Osteoblast (primary cell): ENCODE measurements at regions not wholly inside any gene's neighbourhood (a gene's known extent, or its start where the extent isn't known, plus 50 kb on each side); places are given as distances from the start of the nearest gene placed in this dataset.

Experiments used
- DNase-seq: peaks from one replicate; pipeline ENCODE4 v3.0.0; 2011; ENCODE audit warnings: low spot score, mixed read lengths; ENCODE audit not compliant: insufficient read length; ENCODE audit errors: missing footprints
- H2AFZ ChIP-seq: 2 replicates; pipeline ENCODE4 v1.6.0; 2011; ENCODE audit warnings: mild to moderate bottlenecking, low read length
- H3K27ac ChIP-seq: 2 replicates; pipeline ENCODE4 v1.5.1; 2011; ENCODE audit warnings: mild to moderate bottlenecking, low read depth, low read length, moderate library complexity
- H3K27me3 ChIP-seq: 2 replicates; pipeline ENCODE4 v1.6.0; 2012; ENCODE audit warnings: mild to moderate bottlenecking, control low read depth, inconsistent platforms, low read length, moderate library complexity; ENCODE audit not compliant: insufficient read depth
- H3K36me3 ChIP-seq: 2 replicates; pipeline ENCODE4 v1.5.1; 2011; ENCODE audit warnings: mild to moderate bottlenecking, low read length, control low read depth, moderate library complexity; ENCODE audit not compliant: insufficient read depth
- H3K4me1 ChIP-seq: 2 replicates; pipeline ENCODE4 v1.5.1; 2011; ENCODE audit warnings: mild to moderate bottlenecking, low read length, control low read depth, moderate library complexity; ENCODE audit not compliant: insufficient read depth
- H3K4me2 ChIP-seq: 2 replicates; pipeline ENCODE4 v1.6.0; 2011; ENCODE audit warnings: mild to moderate bottlenecking, low read length; ENCODE audit not compliant: insufficient read depth
- H3K4me3 ChIP-seq: fragments of 200-600 bp; sonication (generic); 3 replicates; pipeline ENCODE4 v1.5.1; 2012; ENCODE audit warnings: mild to moderate bottlenecking, low read length, inconsistent platforms; ENCODE audit not compliant: insufficient read depth
- H3K79me2 ChIP-seq: 2 replicates; pipeline ENCODE4 v1.6.0; 2012; ENCODE audit warnings: mild to moderate bottlenecking, low read length, control low read depth, inconsistent platforms; ENCODE audit not compliant: insufficient read depth
- H3K9me3 ChIP-seq: 2 replicates; pipeline ENCODE4 v1.5.1; 2011; ENCODE audit warnings: low read depth, low read length, control low read depth
- H4K20me1 ChIP-seq: 2 replicates; pipeline ENCODE4 v1.6.0; 2012; ENCODE audit warnings: mild to moderate bottlenecking, low read length, control low read depth; ENCODE audit not compliant: insufficient read depth
- TF ChIP-seq, protein P1 (sequence below): IDR thresholded peaks from 2 replicates; pipeline ENCODE4 v1.5.1; 2011; ENCODE audit warnings: mild to moderate bottlenecking, low read depth, low read length, moderate library complexity; ENCODE audit errors: extremely low read depth

DNA sequence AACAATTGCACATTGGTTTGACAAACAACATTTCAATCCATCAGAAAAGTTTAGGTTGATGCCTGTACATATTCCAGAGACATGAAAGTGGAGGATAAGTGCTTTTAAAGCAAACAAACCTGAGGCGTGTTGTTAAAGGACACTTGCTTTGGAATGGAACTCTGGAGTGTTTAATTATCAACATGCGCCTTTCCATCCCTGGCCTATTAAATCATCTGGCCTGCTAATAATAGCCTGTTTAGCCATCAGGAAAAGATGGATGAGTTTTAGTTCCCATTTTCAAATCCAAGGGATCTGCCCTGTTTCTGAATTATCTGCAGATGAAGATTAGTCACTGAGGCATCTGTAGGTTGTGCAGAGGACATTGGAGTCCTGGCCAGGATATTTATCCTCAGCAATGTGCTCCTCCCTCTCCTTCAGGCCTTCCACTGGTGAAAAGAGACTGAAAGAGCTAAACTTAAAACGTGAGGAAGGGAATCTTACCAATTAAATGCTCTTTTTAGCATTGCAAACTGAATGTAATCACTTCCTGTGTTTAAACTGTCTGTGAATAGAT is 388.9 kb downstream of the PPARGC1A start:
- H3K4me1 ChIP-seq, result no peaks in the 10 kb centered on the region
- TF ChIP-seq, protein P1, sequence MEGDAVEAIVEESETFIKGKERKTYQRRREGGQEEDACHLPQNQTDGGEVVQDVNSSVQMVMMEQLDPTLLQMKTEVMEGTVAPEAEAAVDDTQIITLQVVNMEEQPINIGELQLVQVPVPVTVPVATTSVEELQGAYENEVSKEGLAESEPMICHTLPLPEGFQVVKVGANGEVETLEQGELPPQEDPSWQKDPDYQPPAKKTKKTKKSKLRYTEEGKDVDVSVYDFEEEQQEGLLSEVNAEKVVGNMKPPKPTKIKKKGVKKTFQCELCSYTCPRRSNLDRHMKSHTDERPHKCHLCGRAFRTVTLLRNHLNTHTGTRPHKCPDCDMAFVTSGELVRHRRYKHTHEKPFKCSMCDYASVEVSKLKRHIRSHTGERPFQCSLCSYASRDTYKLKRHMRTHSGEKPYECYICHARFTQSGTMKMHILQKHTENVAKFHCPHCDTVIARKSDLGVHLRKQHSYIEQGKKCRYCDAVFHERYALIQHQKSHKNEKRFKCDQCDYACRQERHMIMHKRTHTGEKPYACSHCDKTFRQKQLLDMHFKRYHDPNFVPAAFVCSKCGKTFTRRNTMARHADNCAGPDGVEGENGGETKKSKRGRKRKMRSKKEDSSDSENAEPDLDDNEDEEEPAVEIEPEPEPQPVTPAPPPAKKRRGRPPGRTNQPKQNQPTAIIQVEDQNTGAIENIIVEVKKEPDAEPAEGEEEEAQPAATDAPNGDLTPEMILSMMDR, result no peak

DNA sequence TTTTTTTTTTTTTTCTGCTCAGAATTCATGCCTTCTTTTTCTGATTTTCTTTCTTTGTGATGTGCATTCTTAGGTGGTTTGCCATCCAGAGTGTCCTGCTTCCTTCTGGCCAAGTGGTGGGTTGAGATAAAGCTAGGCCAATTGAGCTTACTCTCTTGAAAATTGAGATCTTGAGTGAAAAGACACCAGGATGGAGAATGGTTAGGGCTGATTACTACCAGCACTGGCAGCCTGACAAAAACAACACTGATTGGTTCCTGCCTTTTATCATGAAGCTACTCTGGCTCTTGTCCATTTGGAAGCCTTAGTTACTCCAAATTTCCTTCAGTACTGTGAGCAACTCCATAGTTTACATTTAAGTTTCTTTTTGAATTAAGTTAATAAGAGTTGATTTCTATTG is 404.0 kb downstream of the PPARGC1A start:
- H3K4me2 ChIP-seq, result no peak overlapping the region
- DNase-seq, result no peak
- TF ChIP-seq, protein P1, result no peak

More for the DNA sequence above, 388.9 kb downstream of the PPARGC1A start:
- H3K4me2 ChIP-seq, result no peak overlapping the region
- no peaks in the 10 kb centered on the region for H3K27me3 ChIP-seq
- no peaks in the 10 kb centered on the region for H4K20me1 ChIP-seq
- H2AFZ ChIP-seq, result no peak overlapping the region
- no peak overlapping the region for H3K27ac ChIP-seq
- no peak overlapping the region for H3K4me3 ChIP-seq
- DNase-seq, result no peak
- H3K9me3 ChIP-seq, result no peaks in the 10 kb centered on the region
- no peaks in the 10 kb centered on the region for H3K36me3 ChIP-seq
- H3K79me2 ChIP-seq, result no peaks in the 10 kb centered on the region

DNA sequence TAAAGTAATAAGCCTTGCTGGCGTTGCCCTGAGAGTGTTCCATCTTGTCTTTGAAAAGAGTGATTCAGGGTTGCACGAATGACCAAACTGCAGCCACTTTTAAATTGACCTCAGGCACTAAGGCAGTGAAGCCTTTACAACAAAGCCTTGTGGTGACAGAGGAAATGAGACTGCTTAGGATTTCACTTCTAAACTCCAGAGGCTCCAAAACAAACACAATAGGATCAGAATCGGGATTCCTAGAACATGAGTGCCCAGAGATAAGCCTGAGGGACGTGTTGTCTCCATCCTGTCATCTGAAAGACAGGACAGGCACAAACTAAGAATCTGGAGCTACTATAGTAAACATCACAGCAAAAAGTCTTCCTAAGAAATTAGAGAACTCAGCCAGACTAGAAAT is 405.2 kb downstream of the PPARGC1A start:
- Histone ChIP-seq H3K36me3 (no peaks in the 10 kb centered on the region), H3K4me3 (no peak overlapping the region), H3K79me2 (no peaks in the 10 kb centered on the region), H3K4me1 (no peaks in the 10 kb centered on the region), H3K9me3 (no peaks in the 10 kb centered on the region), H2AFZ (no peak overlapping the region), H3K27me3 (no peaks in the 10 kb centered on the region), H3K4me2 (no peak overlapping the region), H4K20me1 (no peaks in the 10 kb centered on the region), H3K27ac (no peak overlapping the region)
- DNase-seq, result no peak
- TF ChIP-seq, protein P1, result no peak

More for the DNA sequence above, 404.0 kb downstream of the PPARGC1A start:
- Histone ChIP-seq H3K27ac (no peak overlapping the region), H3K9me3 (no peaks in the 10 kb centered on the region), H3K36me3 (no peaks in the 10 kb centered on the region), H3K79me2 (no peaks in the 10 kb centered on the region), H3K4me3 (no peak overlapping the region), H3K4me1 (no peaks in the 10 kb centered on the region), H3K27me3 (no peaks in the 10 kb centered on the region), H4K20me1 (no peaks in the 10 kb centered on the region), H2AFZ (no peak overlapping the region)

DNA sequence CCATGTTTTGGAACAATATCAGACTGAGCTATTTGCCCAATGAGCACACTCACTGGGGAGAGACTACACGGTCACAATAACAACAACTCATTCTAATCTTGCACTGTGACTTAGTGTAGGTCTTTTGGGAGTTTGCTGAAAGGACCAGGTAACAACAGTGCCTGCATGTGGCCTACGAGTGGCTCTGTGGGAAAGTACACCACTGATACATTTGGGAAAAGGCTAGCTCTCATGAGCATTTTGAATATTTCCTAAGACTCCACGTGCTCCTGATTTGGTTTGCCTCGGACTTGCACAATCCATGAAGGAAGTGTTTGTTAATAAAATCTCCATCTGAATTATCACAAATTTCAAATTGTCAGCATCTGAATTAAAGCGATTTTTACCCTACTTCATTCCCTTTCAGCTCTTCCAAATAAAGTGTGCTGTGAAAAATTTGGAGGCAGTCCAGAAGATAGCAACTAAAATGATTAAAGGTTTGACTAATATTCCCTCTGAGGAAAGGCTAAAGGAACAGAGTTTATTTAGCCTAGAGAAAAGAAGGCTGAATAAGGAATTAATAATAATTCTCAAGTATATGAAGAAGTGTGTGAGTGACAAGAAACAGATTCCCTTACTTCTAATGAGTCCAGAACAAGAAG is 406.4 kb downstream of the PPARGC1A start:
- TF ChIP-seq, protein P1, result no peak
- no peak for DNase-seq
- Histone ChIP-seq H3K27me3 (no peaks in the 10 kb centered on the region), H3K79me2 (no peaks in the 10 kb centered on the region), H3K4me3 (no peak overlapping the region), H2AFZ (no peak overlapping the region), H3K9me3 (no peaks in the 10 kb centered on the region), H3K4me1 (no peaks in the 10 kb centered on the region), H4K20me1 (no peaks in the 10 kb centered on the region), H3K4me2 (no peak overlapping the region), H3K36me3 (no peaks in the 10 kb centered on the region), H3K27ac (no peak overlapping the region)
